ENCODE measurements at regions not wholly inside any gene's neighbourhood (a gene's known extent, or its start where the extent isn't known, plus 50 kb on each side); places are given as distances from the start of the nearest gene placed in this dataset.

GRCh38 chrX:19190902-19191301, 68.6 kb upstream of the ADGRG2 start:
- H3K9me3 ChIP-seq (ENCODE audit: control insufficient read depth in 4 of 4, insufficient read depth in 3 of 4, low read length in 3 of 4), result peaks cover 0 to 7% (median 1%) of the 10 kb centered on the region in 4 donors
- no peak overlapping the region for H3K4me3 ChIP-seq
- DNase-seq (no peak), ATAC-seq (ENCODE audit: insufficient read depth, low FRiP score) (no peak)
- peaks cover 0 to 3% (median 0%) of the 10 kb centered on the region in 3 donors for H3K27me3 ChIP-seq (ENCODE audit: control insufficient read depth in 3 of 3, insufficient read depth in 3 of 3, low read length in 2 of 3)
- 86 to 96% methylated on average over 5 of the region's 5 CpGs for WGBS, 2 donors
- TF ChIP-seq, protein P1, sequence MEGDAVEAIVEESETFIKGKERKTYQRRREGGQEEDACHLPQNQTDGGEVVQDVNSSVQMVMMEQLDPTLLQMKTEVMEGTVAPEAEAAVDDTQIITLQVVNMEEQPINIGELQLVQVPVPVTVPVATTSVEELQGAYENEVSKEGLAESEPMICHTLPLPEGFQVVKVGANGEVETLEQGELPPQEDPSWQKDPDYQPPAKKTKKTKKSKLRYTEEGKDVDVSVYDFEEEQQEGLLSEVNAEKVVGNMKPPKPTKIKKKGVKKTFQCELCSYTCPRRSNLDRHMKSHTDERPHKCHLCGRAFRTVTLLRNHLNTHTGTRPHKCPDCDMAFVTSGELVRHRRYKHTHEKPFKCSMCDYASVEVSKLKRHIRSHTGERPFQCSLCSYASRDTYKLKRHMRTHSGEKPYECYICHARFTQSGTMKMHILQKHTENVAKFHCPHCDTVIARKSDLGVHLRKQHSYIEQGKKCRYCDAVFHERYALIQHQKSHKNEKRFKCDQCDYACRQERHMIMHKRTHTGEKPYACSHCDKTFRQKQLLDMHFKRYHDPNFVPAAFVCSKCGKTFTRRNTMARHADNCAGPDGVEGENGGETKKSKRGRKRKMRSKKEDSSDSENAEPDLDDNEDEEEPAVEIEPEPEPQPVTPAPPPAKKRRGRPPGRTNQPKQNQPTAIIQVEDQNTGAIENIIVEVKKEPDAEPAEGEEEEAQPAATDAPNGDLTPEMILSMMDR (IDR thresholded peaks at IDR 0.05; ENCODE audit: control extremely low read depth, extremely low read depth), result no peak
- no peaks in the 10 kb centered on the region for H3K4me1 ChIP-seq (ENCODE audit: control insufficient read depth in 5 of 5, insufficient read depth in 5 of 5, low read length in 5 of 5)
- no peak overlapping the region for H3K27ac ChIP-seq (ENCODE audit: low read depth in 1 of 2, low read length in 1 of 2)
- H3K9ac ChIP-seq (ENCODE audit: insufficient read depth in 1 of 2, low read length in 2 of 2), result no peak overlapping the region
- H3K36me3 ChIP-seq (ENCODE audit: control insufficient read depth in 4 of 4, insufficient read depth in 4 of 4, low read length in 4 of 4), result no peaks in the 10 kb centered on the region

- TF ChIP-seq, protein P1 (IDR thresholded peaks at IDR 0.05; ENCODE audit: control extremely low read depth, extremely low read depth), result no peak
- no peak for ATAC-seq (ENCODE audit: insufficient read depth, low FRiP score)
- H3K36me3 ChIP-seq (ENCODE audit: control insufficient read depth in 4 of 4, insufficient read depth in 4 of 4, low read length in 4 of 4), result no peaks in the 10 kb centered on the region
- no peak for DNase-seq
- no peaks in the 10 kb centered on the region for H3K4me1 ChIP-seq (ENCODE audit: control insufficient read depth in 5 of 5, insufficient read depth in 5 of 5, low read length in 5 of 5)
- no peak overlapping the region for H3K9ac ChIP-seq (ENCODE audit: insufficient read depth in 1 of 2, low read length in 2 of 2)
- WGBS, 2 donors, result 59 to 62% methylated on average over 8 of the region's 8 CpGs
- peaks cover 0 to 3% (median 0%) of the 10 kb centered on the region in 3 donors for H3K27me3 ChIP-seq (ENCODE audit: control insufficient read depth in 3 of 3, insufficient read depth in 3 of 3, low read length in 2 of 3)
- no peak overlapping the region for H3K4me3 ChIP-seq
- H3K27ac ChIP-seq (ENCODE audit: low read depth in 1 of 2, low read length in 1 of 2), result no peak overlapping the region
- peaks cover 0 to 7% (median 1%) of the 10 kb centered on the region in 4 donors for H3K9me3 ChIP-seq (ENCODE audit: control insufficient read depth in 4 of 4, insufficient read depth in 3 of 4, low read length in 3 of 4)
Observed at GRCh38 chrX:19193565-19193964, 71.3 kb upstream of the ADGRG2 start.

DNA sequence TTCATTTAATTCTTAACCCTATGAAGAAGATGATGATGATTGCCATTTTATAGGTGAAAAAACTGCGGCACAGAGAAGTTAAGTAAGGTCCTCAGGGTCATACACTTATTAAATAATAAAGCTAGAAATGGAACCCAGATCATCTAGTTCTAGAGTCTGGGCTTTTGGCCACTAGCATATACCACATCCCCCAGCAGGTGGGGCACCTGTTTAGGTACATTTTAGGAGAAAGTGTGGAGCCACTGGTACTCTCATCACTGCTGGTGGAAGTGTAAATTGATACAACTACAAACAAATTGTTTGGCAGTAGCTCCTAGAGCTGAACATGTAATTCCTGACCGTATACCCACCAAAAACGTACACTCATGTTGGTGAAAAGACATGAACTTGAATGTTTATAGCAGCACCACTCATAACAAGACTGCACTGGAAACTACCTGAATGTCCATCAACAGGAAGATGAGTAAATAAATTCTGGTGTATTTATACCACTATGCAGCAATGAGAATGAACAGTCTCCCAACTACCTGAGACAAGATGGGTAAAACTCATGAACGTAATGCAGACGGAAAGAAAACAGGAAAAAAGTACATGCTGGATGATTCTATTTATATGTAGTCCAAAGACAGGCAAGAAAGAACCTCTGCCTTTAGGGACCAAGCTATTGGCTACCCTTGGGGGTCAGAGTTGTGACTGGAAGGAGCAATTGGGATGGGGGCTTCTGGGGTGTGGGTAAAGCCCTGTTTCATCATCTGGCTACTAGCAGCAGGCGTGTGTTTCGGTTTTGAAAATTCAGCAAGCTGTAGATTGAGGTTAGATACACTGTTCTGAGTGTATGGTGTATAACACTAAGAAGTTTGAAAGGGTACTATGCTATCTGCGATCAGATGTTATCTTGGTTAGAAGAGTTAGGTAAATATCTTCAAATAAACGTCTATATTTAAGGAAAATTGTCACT, 72.3 kb upstream of the ADGRG2 start:
- H3K27me3 ChIP-seq (ENCODE audit: control insufficient read depth in 3 of 3, insufficient read depth in 3 of 3, low read length in 2 of 3), result peaks cover 0 to 8% (median 0%) of the 10 kb centered on the region in 3 donors
- no peaks in the 10 kb centered on the region for H3K4me1 ChIP-seq (ENCODE audit: control insufficient read depth in 5 of 5, insufficient read depth in 5 of 5, low read length in 5 of 5)
- ATAC-seq (ENCODE audit: insufficient read depth, low FRiP score) (no peak), DNase-seq (no peak)
- H3K9ac ChIP-seq (ENCODE audit: insufficient read depth in 1 of 2, low read length in 2 of 2), result no peak overlapping the region
- H3K9me3 ChIP-seq (ENCODE audit: control insufficient read depth in 4 of 4, insufficient read depth in 3 of 4, low read length in 3 of 4), result peaks cover 0 to 7% (median 1%) of the 10 kb centered on the region in 4 donors
- H3K36me3 ChIP-seq (ENCODE audit: control insufficient read depth in 4 of 4, insufficient read depth in 4 of 4, low read length in 4 of 4), result no peaks in the 10 kb centered on the region
- TF ChIP-seq, protein P1 (IDR thresholded peaks at IDR 0.05; ENCODE audit: control extremely low read depth, extremely low read depth), result no peak
- 67 to 83% methylated on average over 9 of the region's 9 CpGs for WGBS, 2 donors
- H3K27ac ChIP-seq (ENCODE audit: low read depth in 1 of 2, low read length in 1 of 2), result no peak overlapping the region
- no peak overlapping the region for H3K4me3 ChIP-seq

Data from lung (tissue), 11 donors.